ENCODE measurements at regions not wholly inside any gene's neighbourhood (a gene's known extent, or its start where the extent isn't known, plus 50 kb on each side); places are given as distances from the start of the nearest gene placed in this dataset.

- Histone ChIP-seq H3K27me3 (no peaks in the 10 kb centered on the region), H3K4me3 (no peak overlapping the region), H3K36me3 (ENCODE audit: low read depth, missing control alignments) (no peaks in the 10 kb centered on the region), H3K9me3 (no peaks in the 10 kb centered on the region), H3K4me1 (no peaks in the 10 kb centered on the region), H3K27ac (no peak overlapping the region)
- no peak for TF ChIP-seq POLR2A (IDR thresholded peaks at IDR 0.05)
- TF ChIP-seq, protein P1, sequence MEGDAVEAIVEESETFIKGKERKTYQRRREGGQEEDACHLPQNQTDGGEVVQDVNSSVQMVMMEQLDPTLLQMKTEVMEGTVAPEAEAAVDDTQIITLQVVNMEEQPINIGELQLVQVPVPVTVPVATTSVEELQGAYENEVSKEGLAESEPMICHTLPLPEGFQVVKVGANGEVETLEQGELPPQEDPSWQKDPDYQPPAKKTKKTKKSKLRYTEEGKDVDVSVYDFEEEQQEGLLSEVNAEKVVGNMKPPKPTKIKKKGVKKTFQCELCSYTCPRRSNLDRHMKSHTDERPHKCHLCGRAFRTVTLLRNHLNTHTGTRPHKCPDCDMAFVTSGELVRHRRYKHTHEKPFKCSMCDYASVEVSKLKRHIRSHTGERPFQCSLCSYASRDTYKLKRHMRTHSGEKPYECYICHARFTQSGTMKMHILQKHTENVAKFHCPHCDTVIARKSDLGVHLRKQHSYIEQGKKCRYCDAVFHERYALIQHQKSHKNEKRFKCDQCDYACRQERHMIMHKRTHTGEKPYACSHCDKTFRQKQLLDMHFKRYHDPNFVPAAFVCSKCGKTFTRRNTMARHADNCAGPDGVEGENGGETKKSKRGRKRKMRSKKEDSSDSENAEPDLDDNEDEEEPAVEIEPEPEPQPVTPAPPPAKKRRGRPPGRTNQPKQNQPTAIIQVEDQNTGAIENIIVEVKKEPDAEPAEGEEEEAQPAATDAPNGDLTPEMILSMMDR (IDR thresholded peaks at IDR 0.05): no peak
- WGBS, 2 donors: 48 to 60% methylated on average over 1 to 3 of the region's 3 CpGs
- DNase-seq: no peak
- intact Hi-C loops (cut with DNase I; ENCODE audit: low total_unique reads): loop anchor here (10.0 kb wide), 1 partner anchor 280 kb away; no protein-coding TSS in a partner anchor
Observed at GRCh38 chr13:95474992-95475391, 77.5 kb upstream of the CLDN10 start.

DNA sequence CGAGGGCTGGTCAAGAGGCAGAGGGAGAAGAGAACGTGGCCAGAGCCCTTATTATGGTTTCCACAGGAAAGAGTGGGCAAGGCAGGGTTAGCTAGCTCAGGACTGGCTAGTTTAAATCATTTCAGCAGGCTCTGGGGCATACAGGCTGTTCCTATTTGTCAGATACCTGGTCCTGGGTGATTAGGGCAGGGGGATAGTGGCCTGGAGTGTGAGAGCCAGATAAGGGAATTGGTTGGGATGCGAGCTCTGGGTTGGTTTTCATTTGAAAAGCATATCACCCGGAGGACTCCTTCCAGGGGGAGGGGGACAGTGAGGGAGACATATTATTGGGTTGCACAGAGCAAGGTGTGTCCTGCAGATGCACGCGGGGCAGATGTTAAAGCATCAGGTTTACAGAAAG, 75.3 kb upstream of the CLDN10 start:
- Histone ChIP-seq H3K4me3 (no peak overlapping the region), H3K4me1 (no peaks in the 10 kb centered on the region), H3K9me3 (no peaks in the 10 kb centered on the region), H3K36me3 (ENCODE audit: low read depth, missing control alignments) (no peaks in the 10 kb centered on the region), H3K27me3 (no peaks in the 10 kb centered on the region), H3K27ac (no peak overlapping the region)
- no peak for DNase-seq
- TF ChIP-seq, protein P1 (IDR thresholded peaks at IDR 0.05): no peak
- no peak for TF ChIP-seq POLR2A (IDR thresholded peaks at IDR 0.05)
- WGBS, 2 donors: 86% methylated on average over 6 of the region's 6 CpGs
- intact Hi-C loops (cut with DNase I; ENCODE audit: low total_unique reads): loop anchor here (10.0 kb wide), 1 partner anchor 282 kb away; no protein-coding TSS in a partner anchor

GRCh38 chr13:95479731-95480130, 72.8 kb upstream of the CLDN10 start:
- Histone ChIP-seq H3K36me3 (ENCODE audit: low read depth, missing control alignments) (no peaks in the 10 kb centered on the region), H3K27me3 (no peaks in the 10 kb centered on the region), H3K4me3 (no peak overlapping the region), H3K9me3 (no peaks in the 10 kb centered on the region), H3K4me1 (no peaks in the 10 kb centered on the region), H3K27ac (no peak overlapping the region)
- no peak for TF ChIP-seq POLR2A (IDR thresholded peaks at IDR 0.05)
- TF ChIP-seq, protein P1 (IDR thresholded peaks at IDR 0.05): no peak
- DNase-seq: no peak
- 75 to 81% methylated on average over 2 of the region's 2 CpGs for WGBS, 2 donors
- intact Hi-C loops (cut with DNase I; ENCODE audit: low total_unique reads): loop anchor here (10.0 kb wide), 1 partner anchor 285 kb away; no protein-coding TSS in a partner anchor

- Histone ChIP-seq H3K9me3 (no peaks in the 10 kb centered on the region), H3K27me3 (no peaks in the 10 kb centered on the region), H3K27ac (no peak overlapping the region), H3K4me1 (no peaks in the 10 kb centered on the region), H3K36me3 (ENCODE audit: low read depth, missing control alignments) (no peaks in the 10 kb centered on the region), H3K4me3 (no peak overlapping the region)
- intact Hi-C loops (cut with DNase I; ENCODE audit: low total_unique reads): no loop called here
- WGBS, 2 donors: 52 to 68% methylated on average over 7 of the region's 7 CpGs
- no peak for DNase-seq
- TF ChIP-seq, protein P1 (IDR thresholded peaks at IDR 0.05): no peak
- no peak for TF ChIP-seq POLR2A (IDR thresholded peaks at IDR 0.05)
Observed at GRCh38 chr13:95480131-95480545, 72.4 kb upstream of the CLDN10 start.

Data from testis (tissue), 2 donors.